AG04450 (cell line): ENCODE measurements at regions not wholly inside any gene's neighbourhood (a gene's known extent, or its start where the extent isn't known, plus 50 kb on each side); places are given as distances from the start of the nearest gene placed in this dataset.

Experiments used
- CTCF ChIA-PET: fragments of 300-600, 350-600 bp; formaldehyde crosslinking; extraction: SDS; loops from one replicate; lab custom pipeline; 2022; ENCODE audit warnings: antibody characterized with exemption, inconsistent platforms; lab: Charles Lee
- POLR2A ChIA-PET: fragments of 350-600 bp; formaldehyde crosslinking; extraction: SDS; loops from one replicate; lab custom pipeline; 2021; ENCODE audit warnings: antibody characterized with exemption, inconsistent platforms; lab: Yijun Ruan, JAX
- DNase-seq: peaks from one replicate; pipeline ENCODE4 v3.0.0-alpha.2; 2011; ENCODE audit warnings: low read depth, low spot score
- H3K27ac ChIP-seq: one replicate; pipeline ENCODE4 v1.5.1; 2012; ENCODE audit warnings: low read depth, low read length, control low read depth
- H3K27me3 ChIP-seq: one replicate; pipeline ENCODE4 v1.6.0; 2012; ENCODE audit warnings: low read length; ENCODE audit not compliant: control insufficient read depth, insufficient read depth
- H3K4me3 ChIP-seq: 2 replicates; pipeline ENCODE4 v1.5.1; 2011; ENCODE audit warnings: mild to moderate bottlenecking, low read depth, low read length, control low read depth
- H3K9me3 ChIP-seq: 2 replicates; pipeline ENCODE4 v1.5.1; 2012; ENCODE audit warnings: low read length; ENCODE audit not compliant: control insufficient read depth, insufficient read depth
- CTCF ChIP-seq: IDR thresholded peaks from 2 replicates; pipeline ENCODE4 v1.5.1; 2011; ENCODE audit warnings: low read depth, low read length, control low read depth, inconsistent platforms

DNA sequence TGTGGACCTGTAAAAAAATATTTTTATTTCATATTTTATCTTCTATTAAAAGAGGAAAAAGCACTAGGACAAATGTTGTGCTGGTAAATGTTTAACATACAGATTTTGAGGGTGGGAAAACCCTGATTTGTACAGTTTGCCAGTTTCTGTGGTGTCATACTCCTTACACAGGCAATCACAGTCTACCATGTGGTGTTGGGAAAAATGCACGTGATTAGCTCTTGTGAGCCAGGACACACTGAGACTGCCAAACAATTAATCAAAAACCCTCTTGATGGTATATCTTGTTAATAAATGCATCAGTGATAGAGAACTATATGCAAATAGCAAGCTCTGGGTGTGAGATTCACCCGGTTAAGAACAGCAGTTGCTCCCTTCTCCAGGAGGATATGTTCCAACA is 136.5 kb upstream of the ZC3H11B start:
- no peak for TF ChIP-seq CTCF
- DNase-seq, result no peak
- Histone ChIP-seq H3K4me3 (no peak overlapping the region), H3K27ac (no peak overlapping the region), H3K9me3 (no peaks in the 10 kb centered on the region), H3K27me3 (peaks cover 3% of the 10 kb centered on the region)
- ChIA-PET CTCF (interaction anchor here (1.2 kb wide), 1 partner anchor 88 kb away, joined by 3 read pairs; no protein-coding TSS in a partner anchor), POLR2A (no interaction called here)

DNA sequence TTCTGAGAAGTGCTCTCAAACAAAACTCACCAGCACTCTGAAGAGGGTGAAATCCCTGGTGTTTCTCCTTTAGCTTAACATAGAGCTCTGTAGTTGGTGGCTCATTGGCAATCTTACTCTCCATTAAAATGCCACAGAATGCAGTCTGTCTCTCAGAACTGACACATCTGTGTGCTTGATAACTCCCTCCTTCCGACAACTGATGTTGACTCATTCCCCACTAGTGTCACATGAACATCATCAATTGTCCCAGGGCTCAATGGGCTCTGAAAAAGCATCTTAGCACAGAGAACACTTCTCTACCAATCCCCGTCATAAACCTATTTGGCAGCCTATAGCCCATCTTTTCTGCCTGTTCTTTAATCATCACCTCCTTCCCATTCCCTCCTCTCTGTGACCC is 133.2 kb upstream of the ZC3H11B start:
- POLR2A ChIA-PET, result no interaction called here
- Histone ChIP-seq H3K27ac (no peak overlapping the region), H3K27me3 (no peaks in the 10 kb centered on the region), H3K9me3 (no peaks in the 10 kb centered on the region), H3K4me3 (no peak overlapping the region)
- CTCF ChIA-PET, result no interaction called here
- no peak for TF ChIP-seq CTCF
- no peak for DNase-seq

DNA sequence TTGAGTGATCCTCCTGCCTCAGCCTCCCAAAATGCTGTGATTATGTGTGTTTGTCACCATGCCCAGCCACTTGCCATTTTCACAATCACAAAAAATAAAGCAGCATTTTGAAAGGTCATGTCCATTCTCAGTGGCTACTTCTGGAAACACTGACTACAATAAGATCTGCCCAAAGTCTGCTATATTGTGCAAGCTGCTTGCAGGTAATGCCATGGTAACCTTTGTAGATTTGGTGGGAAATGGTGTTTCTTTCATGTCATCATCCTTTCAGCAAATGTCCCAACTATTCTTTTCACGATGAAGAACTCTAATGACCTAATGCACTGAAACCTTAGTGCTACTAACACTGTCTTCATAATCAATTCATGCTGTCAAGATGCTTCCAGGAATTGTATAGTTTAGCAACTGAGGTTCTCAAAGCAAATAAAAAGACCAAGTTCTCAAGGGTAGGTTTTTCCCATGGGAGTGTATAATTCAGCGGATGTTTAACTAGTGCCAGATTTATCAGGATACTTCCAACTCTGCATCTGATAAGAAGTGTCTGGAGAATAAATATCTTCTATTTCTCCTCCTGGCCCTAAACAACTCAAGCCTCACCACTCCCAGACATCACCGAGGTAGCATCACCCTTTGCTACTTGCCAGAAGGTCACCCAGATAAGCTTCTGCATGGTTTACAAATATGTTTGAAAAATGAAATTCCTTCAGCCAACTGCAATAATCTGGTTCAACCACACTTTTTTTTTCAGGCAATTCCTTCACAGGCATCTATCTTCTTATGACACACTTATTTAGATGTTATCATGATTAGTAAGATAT is 132.0 kb upstream of the ZC3H11B start:
- no peak for DNase-seq
- Histone ChIP-seq H3K27ac (no peak overlapping the region), H3K4me3 (no peak overlapping the region), H3K27me3 (no peaks in the 10 kb centered on the region), H3K9me3 (no peaks in the 10 kb centered on the region)
- no peak for TF ChIP-seq CTCF
- CTCF ChIA-PET, result no interaction called here
- POLR2A ChIA-PET, result no interaction called here

DNA sequence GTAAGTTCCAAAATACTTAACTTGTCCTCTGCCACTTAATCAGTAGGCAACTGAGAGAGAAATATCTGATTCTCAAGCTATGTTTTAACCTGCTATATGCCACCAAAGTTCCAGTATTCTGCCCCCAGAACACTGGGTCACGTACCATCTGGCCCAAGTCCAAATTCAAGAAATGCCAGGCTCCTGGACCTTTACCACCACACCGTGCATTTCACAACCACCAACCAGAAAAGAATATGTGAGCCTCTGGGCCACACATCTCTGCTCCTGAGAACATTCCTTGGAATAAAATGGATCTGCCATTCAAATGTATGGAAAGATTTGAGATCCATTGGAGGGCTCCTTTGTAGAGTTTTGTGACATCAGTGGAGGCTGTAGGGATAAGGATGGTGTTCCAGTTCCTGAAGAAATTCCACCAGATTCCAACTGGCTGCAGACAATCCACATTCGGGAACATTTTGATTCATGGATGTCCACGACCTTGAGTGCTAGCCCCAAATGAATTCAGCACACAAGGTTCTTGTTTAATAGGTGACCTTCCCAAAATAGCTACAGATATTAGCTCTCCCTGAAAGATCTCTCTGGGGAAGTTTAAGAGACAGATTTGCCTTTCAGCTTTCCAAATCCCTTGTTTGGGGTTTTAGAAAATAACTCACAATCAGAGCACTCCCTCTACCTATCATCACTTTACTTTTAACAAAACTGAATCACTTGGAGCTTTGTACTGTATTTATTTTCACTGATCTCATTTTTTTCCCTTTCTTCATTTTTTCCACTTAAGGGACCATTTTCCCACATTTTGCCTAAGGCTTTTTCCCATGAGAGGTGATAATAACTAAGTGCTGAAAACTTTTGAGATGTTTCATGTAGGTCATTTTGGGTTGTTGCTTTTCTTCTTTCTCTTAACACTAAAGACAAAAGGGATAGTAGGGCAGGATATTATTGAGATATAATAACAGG is 128.4 kb upstream of the ZC3H11B start:
- no peak for DNase-seq
- Histone ChIP-seq H3K27me3 (no peaks in the 10 kb centered on the region), H3K27ac (no peak overlapping the region), H3K9me3 (no peaks in the 10 kb centered on the region), H3K4me3 (no peak overlapping the region)
- POLR2A ChIA-PET, result interaction anchor here (0.5 kb wide), 1 partner anchor 7 kb away, joined by 3 read pairs; no protein-coding TSS in a partner anchor
- CTCF ChIA-PET, result no interaction called here
- no peak for TF ChIP-seq CTCF
